ACHN (cell line): ENCODE measurements at regions not wholly inside any gene's neighbourhood (a gene's known extent, or its start where the extent isn't known, plus 50 kb on each side); places are given as distances from the start of the nearest gene placed in this dataset.
"Not testable (repeated sequence)": the region's sequence is repeated elsewhere in the genome, so short reads cannot be mapped to it uniquely, and the experiment has no call there.

Experiments
- DNase-seq: peaks from one replicate; pipeline ENCODE4 v3.0.0-alpha.2; 2015
- in situ Hi-C: cut with HindIII; loops from 2 replicates; pipeline ENCODE4 v1.10.0; 2017; ENCODE audit warnings: low sequenced_read_pairs, low pct_ligation_motif_present, low pct_unique_long_range_greater_than_20kb

GRCh38 chr5:135173662-135174290 lies 139.7 kb upstream of the PITX1 start:
- DNase-seq: no peak
- in situ Hi-C loops: no loop called here

GRCh38 chr5:135172718-135173117 lies 138.7 kb upstream of the PITX1 start:
- in situ Hi-C loops: no loop called here
- DNase-seq: no peak

- no peak for DNase-seq
- in situ Hi-C loops: no loop called here
Measured at GRCh38 chr5:135171336-135171735, 137.3 kb upstream of the PITX1 start.

GRCh38 chr5:135170500-135170899 lies 136.5 kb upstream of the PITX1 start:
- in situ Hi-C loops: no loop called here
- no peak for DNase-seq

GRCh38 chr5:135169753-135170152 lies 135.7 kb upstream of the PITX1 start:
- no peak for DNase-seq
- in situ Hi-C loops: no loop called here

- in situ Hi-C loops: no loop called here
Measured at GRCh38 chr5:135167634-135168033, 133.6 kb upstream of the PITX1 start.

GRCh38 chr5:135164873-135165614 lies 131.0 kb upstream of the PITX1 start:
- DNase-seq, in situ Hi-C loops: not testable (repeated sequence)

More at GRCh38 chr5:135167634-135168033, 133.6 kb upstream of the PITX1 start:
- no peak for DNase-seq

GRCh38 chr5:135163964-135164363 lies 129.9 kb upstream of the PITX1 start:
- in situ Hi-C loops: no loop called here
- DNase-seq: no peak

- no peak for DNase-seq
- in situ Hi-C loops: no loop called here
Measured at GRCh38 chr5:135163391-135163790, 129.4 kb upstream of the PITX1 start.

GRCh38 chr5:135162661-135163265 lies 128.7 kb upstream of the PITX1 start:
- DNase-seq: no peak
- in situ Hi-C loops: no loop called here

GRCh38 chr5:135161221-135161620 lies 127.2 kb upstream of the PITX1 start:
- in situ Hi-C loops: no loop called here
- no peak for DNase-seq

- in situ Hi-C loops: no loop called here
- DNase-seq: no peak
Measured at GRCh38 chr5:135160036-135160675, 126.1 kb upstream of the PITX1 start.

- in situ Hi-C loops: no loop called here
- DNase-seq: no peak
Measured at GRCh38 chr5:135159626-135160025, 125.6 kb upstream of the PITX1 start.

- in situ Hi-C loops: no loop called here
- no peak for DNase-seq
Measured at GRCh38 chr5:135158982-135159381, 125.0 kb upstream of the PITX1 start.

- in situ Hi-C loops: no loop called here
- DNase-seq: no peak
Measured at GRCh38 chr5:135158314-135158697, 124.3 kb upstream of the PITX1 start.

- no peak for DNase-seq
- in situ Hi-C loops: no loop called here
Measured at GRCh38 chr5:135157421-135158313, 123.6 kb upstream of the PITX1 start.

- in situ Hi-C loops: no loop called here
- no peak for DNase-seq
Measured at GRCh38 chr5:135156715-135157404, 122.8 kb upstream of the PITX1 start.

- no peak for DNase-seq
- in situ Hi-C loops: no loop called here
Measured at GRCh38 chr5:135156337-135156714, 122.3 kb upstream of the PITX1 start.
